ENCODE measurements at regions not wholly inside any gene's neighbourhood (a gene's known extent, or its start where the extent isn't known, plus 50 kb on each side); places are given as distances from the start of the nearest gene placed in this dataset.

DNA sequence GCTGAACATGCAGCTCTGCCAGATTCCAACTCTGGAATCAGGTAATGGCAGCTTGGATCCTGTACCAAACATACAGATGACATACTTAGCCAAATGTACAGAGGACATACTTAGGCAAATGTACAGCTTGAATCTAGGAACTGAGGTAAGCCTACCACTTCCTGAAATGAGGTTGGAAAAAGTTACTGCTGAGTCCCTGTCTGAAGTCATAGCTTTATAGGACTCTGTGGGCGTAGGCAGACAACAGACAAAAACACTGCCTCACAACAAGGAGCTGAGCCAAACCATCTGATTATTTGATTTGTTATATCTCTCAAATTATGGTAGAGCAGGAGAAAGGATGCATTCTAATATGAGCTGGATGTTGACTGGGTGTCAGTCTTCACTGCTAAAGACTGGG lies 290.2 kb upstream of the TCF4 start (continued):
- TF ChIP-seq, protein P1, sequence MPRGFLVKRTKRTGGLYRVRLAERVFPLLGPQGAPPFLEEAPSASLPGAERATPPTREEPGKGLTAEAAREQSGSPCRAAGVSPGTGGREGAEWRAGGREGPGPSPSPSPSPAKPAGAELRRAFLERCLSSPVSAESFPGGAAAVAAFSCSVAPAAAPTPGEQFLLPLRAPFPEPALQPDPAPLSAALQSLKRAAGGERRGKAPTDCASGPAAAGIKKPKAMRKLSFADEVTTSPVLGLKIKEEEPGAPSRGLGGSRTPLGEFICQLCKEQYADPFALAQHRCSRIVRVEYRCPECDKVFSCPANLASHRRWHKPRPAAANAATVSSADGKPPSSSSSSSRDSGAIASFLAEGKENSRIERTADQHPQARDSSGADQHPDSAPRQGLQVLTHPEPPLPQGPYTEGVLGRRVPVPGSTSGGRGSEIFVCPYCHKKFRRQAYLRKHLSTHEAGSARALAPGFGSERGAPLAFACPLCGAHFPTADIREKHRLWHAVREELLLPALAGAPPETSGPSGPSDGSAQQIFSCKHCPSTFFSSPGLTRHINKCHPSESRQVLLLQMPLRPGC (tag by site-specific recombination; IDR thresholded peaks at IDR 0.05), result no peak
- TF ChIP-seq ZNF670 (tag by site-specific recombination; IDR thresholded peaks at IDR 0.05; ENCODE audit: low read depth), result no peak
- TF ChIP-seq ZSCAN30 (tag by site-specific recombination; IDR thresholded peaks at IDR 0.05), result no peak
- TF ChIP-seq BCL11B (tag by site-specific recombination; IDR thresholded peaks at IDR 0.05; ENCODE audit: low read depth), result no peak
- no peak for TF ChIP-seq ZNF184 (tag by site-specific recombination; IDR thresholded peaks at IDR 0.05)
- no peak for TF ChIP-seq KLF16 (tag by site-specific recombination; IDR thresholded peaks at IDR 0.05)

DNA sequence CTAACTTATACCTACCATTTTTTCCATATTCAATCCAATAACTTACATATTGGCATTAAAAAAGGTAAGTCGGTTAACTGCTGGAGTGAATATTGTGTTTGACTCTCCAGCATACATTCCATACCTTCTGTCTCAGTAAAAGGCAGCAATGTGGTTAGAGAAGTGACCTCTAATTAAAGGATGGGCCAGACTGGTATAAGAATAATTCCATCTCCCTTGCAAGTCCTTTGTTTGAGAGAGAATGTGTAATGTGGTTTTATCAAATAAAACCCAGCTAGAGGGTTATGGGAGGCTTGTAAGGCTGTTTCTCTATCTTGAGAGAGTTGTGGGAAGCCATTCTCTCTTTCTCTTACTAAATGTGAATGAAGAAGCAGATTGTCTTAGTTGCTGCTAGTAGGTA lies 289.3 kb upstream of the TCF4 start:
- H3K4me1 ChIP-seq (ENCODE audit: control insufficient read depth, insufficient read depth, low read length), result no peaks in the 10 kb centered on the region
- H3K27ac ChIP-seq (ENCODE audit: extremely low read depth, low read depth, low read length), result no peak overlapping the region
- CTCF ChIA-PET, result interaction anchor here (0.7 to 1.0 kb wide), 2 partner anchors 534 to 895 kb away, joined by 3 read pairs; no protein-coding TSS in a partner anchor
- H3K36me3 ChIP-seq (ENCODE audit: control insufficient read depth in 2 of 2, insufficient read depth in 1 of 2, low read length in 2 of 2), result no peaks in the 10 kb centered on the region
- no peak overlapping the region for H3K4me3 ChIP-seq (ENCODE audit: low read depth, low read length)
- TF ChIP-seq ZNF16 (tag by site-specific recombination; IDR thresholded peaks at IDR 0.05; ENCODE audit: low read depth), result no peak
- TF ChIP-seq ZNF140 (tag by site-specific recombination; IDR thresholded peaks at IDR 0.05), result no peak
- TF ChIP-seq IKZF3 (tag by site-specific recombination; IDR thresholded peaks at IDR 0.05), result no peak
- TF ChIP-seq ZNF394 (tag by site-specific recombination; IDR thresholded peaks at IDR 0.05; ENCODE audit: borderline replicate concordance), result no peak
- TF ChIP-seq ZNF175 (tag by site-specific recombination; IDR thresholded peaks at IDR 0.05), result no peak
- no peak for TF ChIP-seq ZSCAN30 (tag by site-specific recombination; IDR thresholded peaks at IDR 0.05)
- TF ChIP-seq KLF10 (tag by site-specific recombination; IDR thresholded peaks at IDR 0.05), result no peak
- TF ChIP-seq ZNF561 (tag by site-specific recombination; IDR thresholded peaks at IDR 0.05; ENCODE audit: borderline replicate concordance), result no peak
- TF ChIP-seq, protein P2, sequence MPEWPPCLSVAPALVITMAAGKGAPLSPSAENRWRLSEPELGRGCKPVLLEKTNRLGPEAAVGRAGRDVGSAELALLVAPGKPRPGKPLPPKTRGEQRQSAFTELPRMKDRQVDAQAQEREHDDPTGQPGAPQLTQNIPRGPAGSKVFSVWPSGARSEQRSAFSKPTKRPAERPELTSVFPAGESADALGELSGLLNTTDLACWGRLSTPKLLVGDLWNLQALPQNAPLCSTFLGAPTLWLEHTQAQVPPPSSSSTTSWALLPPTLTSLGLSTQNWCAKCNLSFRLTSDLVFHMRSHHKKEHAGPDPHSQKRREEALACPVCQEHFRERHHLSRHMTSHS (tag by site-specific recombination; IDR thresholded peaks at IDR 0.05), result no peak
- TF ChIP-seq ZNF416 (tag by site-specific recombination; IDR thresholded peaks at IDR 0.05), result no peak
- no peak for TF ChIP-seq YY2 (tag by site-specific recombination; IDR thresholded peaks at IDR 0.05)
- TF ChIP-seq ZNF202 (tag by site-specific recombination; IDR thresholded peaks at IDR 0.05; ENCODE audit: borderline replicate concordance), result no peak
- TF ChIP-seq, protein P3, sequence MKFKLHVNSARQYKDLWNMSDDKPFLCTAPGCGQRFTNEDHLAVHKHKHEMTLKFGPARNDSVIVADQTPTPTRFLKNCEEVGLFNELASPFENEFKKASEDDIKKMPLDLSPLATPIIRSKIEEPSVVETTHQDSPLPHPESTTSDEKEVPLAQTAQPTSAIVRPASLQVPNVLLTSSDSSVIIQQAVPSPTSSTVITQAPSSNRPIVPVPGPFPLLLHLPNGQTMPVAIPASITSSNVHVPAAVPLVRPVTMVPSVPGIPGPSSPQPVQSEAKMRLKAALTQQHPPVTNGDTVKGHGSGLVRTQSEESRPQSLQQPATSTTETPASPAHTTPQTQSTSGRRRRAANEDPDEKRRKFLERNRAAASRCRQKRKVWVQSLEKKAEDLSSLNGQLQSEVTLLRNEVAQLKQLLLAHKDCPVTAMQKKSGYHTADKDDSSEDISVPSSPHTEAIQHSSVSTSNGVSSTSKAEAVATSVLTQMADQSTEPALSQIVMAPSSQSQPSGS (tag by site-specific recombination; IDR thresholded peaks at IDR 0.05; ENCODE audit: low read depth), result no peak
- no peak for TF ChIP-seq ZNF146 (tag by site-specific recombination; IDR thresholded peaks at IDR 0.05)
- no peak for TF ChIP-seq ZBTB1 (tag by site-specific recombination; IDR thresholded peaks at IDR 0.05)
- TF ChIP-seq, protein P4, sequence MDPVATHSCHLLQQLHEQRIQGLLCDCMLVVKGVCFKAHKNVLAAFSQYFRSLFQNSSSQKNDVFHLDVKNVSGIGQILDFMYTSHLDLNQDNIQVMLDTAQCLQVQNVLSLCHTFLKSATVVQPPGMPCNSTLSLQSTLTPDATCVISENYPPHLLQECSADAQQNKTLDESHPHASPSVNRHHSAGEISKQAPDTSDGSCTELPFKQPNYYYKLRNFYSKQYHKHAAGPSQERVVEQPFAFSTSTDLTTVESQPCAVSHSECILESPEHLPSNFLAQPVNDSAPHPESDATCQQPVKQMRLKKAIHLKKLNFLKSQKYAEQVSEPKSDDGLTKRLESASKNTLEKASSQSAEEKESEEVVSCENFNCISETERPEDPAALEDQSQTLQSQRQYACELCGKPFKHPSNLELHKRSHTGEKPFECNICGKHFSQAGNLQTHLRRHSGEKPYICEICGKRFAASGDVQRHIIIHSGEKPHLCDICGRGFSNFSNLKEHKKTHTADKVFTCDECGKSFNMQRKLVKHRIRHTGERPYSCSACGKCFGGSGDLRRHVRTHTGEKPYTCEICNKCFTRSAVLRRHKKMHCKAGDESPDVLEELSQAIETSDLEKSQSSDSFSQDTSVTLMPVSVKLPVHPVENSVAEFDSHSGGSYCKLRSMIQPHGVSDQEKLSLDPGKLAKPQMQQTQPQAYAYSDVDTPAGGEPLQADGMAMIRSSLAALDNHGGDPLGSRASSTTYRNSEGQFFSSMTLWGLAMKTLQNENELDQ (tag by site-specific recombination; IDR thresholded peaks at IDR 0.05; ENCODE audit: low read depth), result no peak
- TF ChIP-seq ZNF514 (tag by site-specific recombination; IDR thresholded peaks at IDR 0.05), result no peak
- TF ChIP-seq ZNF777 (tag by site-specific recombination; IDR thresholded peaks at IDR 0.05; ENCODE audit: borderline replicate concordance), result no peak
- no peaks in the 10 kb centered on the region for H3K9me3 ChIP-seq (ENCODE audit: control insufficient read depth, insufficient read depth, low read depth, low read length)
- POLR2A ChIA-PET, result no interaction called here
